ENCODE measurements at regions not wholly inside any gene's neighbourhood (a gene's known extent, or its start where the extent isn't known, plus 50 kb on each side); places are given as distances from the start of the nearest gene placed in this dataset.

GRCh38 chr2:67724261-67724660, 327.1 kb downstream of the ETAA1 start:
- Histone ChIP-seq H3K4me3 (ENCODE audit: low read depth in 1 of 2, low read length in 2 of 2) (no peak overlapping the region), H3K4me1 (ENCODE audit: control insufficient read depth in 2 of 2, insufficient read depth in 2 of 2, low read length in 1 of 2) (no peaks in the 10 kb centered on the region), H3K27ac (ENCODE audit: low read depth in 2 of 2, low read length in 1 of 2) (no peak overlapping the region), H3K27me3 (ENCODE audit: control insufficient read depth in 1 of 2, insufficient read depth in 2 of 2, low read length in 2 of 2) (no peaks in the 10 kb centered on the region), H3K36me3 (ENCODE audit: control insufficient read depth in 2 of 2, insufficient read depth in 2 of 2, low read length in 1 of 2) (no peaks in the 10 kb centered on the region), H3K9me3 (ENCODE audit: control insufficient read depth in 2 of 2, insufficient read depth in 1 of 2, low read depth in 1 of 2, low read length in 1 of 2) (peaks cover 0 to 5% of the 10 kb centered on the region in 2 donors)
- 95 to 98% methylated on average over 2 of the region's 2 CpGs for WGBS, 2 donors

- H3K27ac ChIP-seq (ENCODE audit: low read depth in 2 of 2, low read length in 1 of 2) = no peak overlapping the region
- H3K36me3 ChIP-seq (ENCODE audit: control insufficient read depth in 2 of 2, insufficient read depth in 2 of 2, low read length in 1 of 2) = no peaks in the 10 kb centered on the region
- H3K4me3 ChIP-seq (ENCODE audit: low read depth in 1 of 2, low read length in 2 of 2) = no peak overlapping the region
- H3K4me1 ChIP-seq (ENCODE audit: control insufficient read depth in 2 of 2, insufficient read depth in 2 of 2, low read length in 1 of 2) = no peaks in the 10 kb centered on the region
- 66 to 71% methylated on average over 1 of the region's 1 CpG for WGBS, 2 donors
- H3K9me3 ChIP-seq (ENCODE audit: control insufficient read depth in 2 of 2, insufficient read depth in 1 of 2, low read depth in 1 of 2, low read length in 1 of 2) = peaks cover 0 to 5% of the 10 kb centered on the region in 2 donors
- no peaks in the 10 kb centered on the region for H3K27me3 ChIP-seq (ENCODE audit: control insufficient read depth in 1 of 2, insufficient read depth in 2 of 2, low read length in 2 of 2)
These were observed 328.6 kb downstream of the ETAA1 start for GRCh38 chr2:67725731-67726130.

GRCh38 chr2:67726416-67726815, 329.3 kb downstream of the ETAA1 start:
- Histone ChIP-seq H3K27ac (ENCODE audit: low read depth in 2 of 2, low read length in 1 of 2) (no peak overlapping the region), H3K27me3 (ENCODE audit: control insufficient read depth in 1 of 2, insufficient read depth in 2 of 2, low read length in 2 of 2) (no peaks in the 10 kb centered on the region), H3K4me1 (ENCODE audit: control insufficient read depth in 2 of 2, insufficient read depth in 2 of 2, low read length in 1 of 2) (no peaks in the 10 kb centered on the region), H3K36me3 (ENCODE audit: control insufficient read depth in 2 of 2, insufficient read depth in 2 of 2, low read length in 1 of 2) (no peaks in the 10 kb centered on the region), H3K4me3 (ENCODE audit: low read depth in 1 of 2, low read length in 2 of 2) (no peak overlapping the region), H3K9me3 (ENCODE audit: control insufficient read depth in 2 of 2, insufficient read depth in 1 of 2, low read depth in 1 of 2, low read length in 1 of 2) (peaks cover 0 to 5% of the 10 kb centered on the region in 2 donors)
- WGBS, 2 donors = 68 to 72% methylated on average over 4 of the region's 4 CpGs

GRCh38 chr2:67727131-67727530, 330.0 kb downstream of the ETAA1 start:
- Histone ChIP-seq H3K36me3 (ENCODE audit: control insufficient read depth in 2 of 2, insufficient read depth in 2 of 2, low read length in 1 of 2) (no peaks in the 10 kb centered on the region), H3K27ac (ENCODE audit: low read depth in 2 of 2, low read length in 1 of 2) (no peak overlapping the region), H3K4me1 (ENCODE audit: control insufficient read depth in 2 of 2, insufficient read depth in 2 of 2, low read length in 1 of 2) (no peaks in the 10 kb centered on the region), H3K27me3 (ENCODE audit: control insufficient read depth in 1 of 2, insufficient read depth in 2 of 2, low read length in 2 of 2) (no peaks in the 10 kb centered on the region), H3K4me3 (ENCODE audit: low read depth in 1 of 2, low read length in 2 of 2) (no peak overlapping the region), H3K9me3 (ENCODE audit: control insufficient read depth in 2 of 2, insufficient read depth in 1 of 2, low read depth in 1 of 2, low read length in 1 of 2) (peaks cover 0 to under 1% of the 10 kb centered on the region in 2 donors)
- 88 to 90% methylated on average over 9 of the region's 9 CpGs for WGBS, 2 donors

- Histone ChIP-seq H3K36me3 (ENCODE audit: control insufficient read depth in 2 of 2, insufficient read depth in 2 of 2, low read length in 1 of 2) (no peaks in the 10 kb centered on the region), H3K4me1 (ENCODE audit: control insufficient read depth in 2 of 2, insufficient read depth in 2 of 2, low read length in 1 of 2) (no peaks in the 10 kb centered on the region), H3K27me3 (ENCODE audit: control insufficient read depth in 1 of 2, insufficient read depth in 2 of 2, low read length in 2 of 2) (no peaks in the 10 kb centered on the region), H3K27ac (ENCODE audit: low read depth in 2 of 2, low read length in 1 of 2) (no peak overlapping the region), H3K4me3 (ENCODE audit: low read depth in 1 of 2, low read length in 2 of 2) (no peak overlapping the region), H3K9me3 (ENCODE audit: control insufficient read depth in 2 of 2, insufficient read depth in 1 of 2, low read depth in 1 of 2, low read length in 1 of 2) (no peaks in the 10 kb centered on the region)
- WGBS, 2 donors = 67 to 72% methylated on average over 4 of the region's 4 CpGs
These were observed 330.5 kb downstream of the ETAA1 start for GRCh38 chr2:67727623-67728022.

GRCh38 chr2:67729474-67729873, 332.3 kb downstream of the ETAA1 start:
- no peaks in the 10 kb centered on the region for H3K36me3 ChIP-seq (ENCODE audit: control insufficient read depth in 2 of 2, insufficient read depth in 2 of 2, low read length in 1 of 2)
- H3K9me3 ChIP-seq (ENCODE audit: control insufficient read depth in 2 of 2, insufficient read depth in 1 of 2, low read depth in 1 of 2, low read length in 1 of 2) = no peaks in the 10 kb centered on the region
- H3K4me1 ChIP-seq (ENCODE audit: control insufficient read depth in 2 of 2, insufficient read depth in 2 of 2, low read length in 1 of 2) = no peaks in the 10 kb centered on the region
- no peak overlapping the region for H3K4me3 ChIP-seq (ENCODE audit: low read depth in 1 of 2, low read length in 2 of 2)
- WGBS, 2 donors = 52 to 55% methylated on average over 3 of the region's 3 CpGs
- H3K27me3 ChIP-seq (ENCODE audit: control insufficient read depth in 1 of 2, insufficient read depth in 2 of 2, low read length in 2 of 2) = no peaks in the 10 kb centered on the region
- H3K27ac ChIP-seq (ENCODE audit: low read depth in 2 of 2, low read length in 1 of 2) = no peak overlapping the region

GRCh38 chr2:67733517-67733916, 329.3 kb downstream of the C1D start:
- Histone ChIP-seq H3K27ac (ENCODE audit: low read depth in 2 of 2, low read length in 1 of 2) (no peak overlapping the region), H3K27me3 (ENCODE audit: control insufficient read depth in 1 of 2, insufficient read depth in 2 of 2, low read length in 2 of 2) (no peaks in the 10 kb centered on the region), H3K9me3 (ENCODE audit: control insufficient read depth in 2 of 2, insufficient read depth in 1 of 2, low read depth in 1 of 2, low read length in 1 of 2) (no peaks in the 10 kb centered on the region), H3K4me3 (ENCODE audit: low read depth in 1 of 2, low read length in 2 of 2) (no peak overlapping the region), H3K4me1 (ENCODE audit: control insufficient read depth in 2 of 2, insufficient read depth in 2 of 2, low read length in 1 of 2) (no peaks in the 10 kb centered on the region), H3K36me3 (ENCODE audit: control insufficient read depth in 2 of 2, insufficient read depth in 2 of 2, low read length in 1 of 2) (no peaks in the 10 kb centered on the region)
- WGBS, 2 donors = 58 to 67% methylated on average over 3 of the region's 3 CpGs

- no peak overlapping the region for H3K27ac ChIP-seq (ENCODE audit: low read depth in 2 of 2, low read length in 1 of 2)
- WGBS, 2 donors = 71 to 76% methylated on average over 2 of the region's 2 CpGs
These were observed 310.6 kb downstream of the C1D start for GRCh38 chr2:67752199-67752598.

GRCh38 chr2:67752969-67753368, 309.8 kb downstream of the C1D start:
- H3K27ac ChIP-seq (ENCODE audit: low read depth in 2 of 2, low read length in 1 of 2) = no peak overlapping the region
- H3K4me3 ChIP-seq (ENCODE audit: low read depth in 1 of 2, low read length in 2 of 2) = no peak overlapping the region
- H3K27me3 ChIP-seq (ENCODE audit: control insufficient read depth in 1 of 2, insufficient read depth in 2 of 2, low read length in 2 of 2) = no peaks in the 10 kb centered on the region
- no peaks in the 10 kb centered on the region for H3K9me3 ChIP-seq (ENCODE audit: control insufficient read depth in 2 of 2, insufficient read depth in 1 of 2, low read depth in 1 of 2, low read length in 1 of 2)
- H3K36me3 ChIP-seq (ENCODE audit: control insufficient read depth in 2 of 2, insufficient read depth in 2 of 2, low read length in 1 of 2) = no peaks in the 10 kb centered on the region
- H3K4me1 ChIP-seq (ENCODE audit: control insufficient read depth in 2 of 2, insufficient read depth in 2 of 2, low read length in 1 of 2) = no peaks in the 10 kb centered on the region

More at GRCh38 chr2:67752199-67752598, 310.6 kb downstream of the C1D start:
- Histone ChIP-seq H3K4me1 (ENCODE audit: control insufficient read depth in 2 of 2, insufficient read depth in 2 of 2, low read length in 1 of 2) (no peaks in the 10 kb centered on the region), H3K36me3 (ENCODE audit: control insufficient read depth in 2 of 2, insufficient read depth in 2 of 2, low read length in 1 of 2) (no peaks in the 10 kb centered on the region), H3K9me3 (ENCODE audit: control insufficient read depth in 2 of 2, insufficient read depth in 1 of 2, low read depth in 1 of 2, low read length in 1 of 2) (no peaks in the 10 kb centered on the region), H3K27me3 (ENCODE audit: control insufficient read depth in 1 of 2, insufficient read depth in 2 of 2, low read length in 2 of 2) (no peaks in the 10 kb centered on the region), H3K4me3 (ENCODE audit: low read depth in 1 of 2, low read length in 2 of 2) (no peak overlapping the region)

GRCh38 chr2:67755156-67755882, 307.5 kb downstream of the C1D start:
- no peak overlapping the region for H3K27ac ChIP-seq (ENCODE audit: low read depth in 2 of 2, low read length in 1 of 2)

More at GRCh38 chr2:67755156-67755882, 307.5 kb downstream of the C1D start:
- no peaks in the 10 kb centered on the region for H3K36me3 ChIP-seq (ENCODE audit: control insufficient read depth in 2 of 2, insufficient read depth in 2 of 2, low read length in 1 of 2)
- no peaks in the 10 kb centered on the region for H3K4me1 ChIP-seq (ENCODE audit: control insufficient read depth in 2 of 2, insufficient read depth in 2 of 2, low read length in 1 of 2)
- H3K4me3 ChIP-seq (ENCODE audit: low read depth in 1 of 2, low read length in 2 of 2) = no peak overlapping the region
- H3K27me3 ChIP-seq (ENCODE audit: control insufficient read depth in 1 of 2, insufficient read depth in 2 of 2, low read length in 2 of 2) = no peaks in the 10 kb centered on the region
- WGBS, 2 donors = 76 to 79% methylated on average over 11 of the region's 11 CpGs
- no peaks in the 10 kb centered on the region for H3K9me3 ChIP-seq (ENCODE audit: control insufficient read depth in 2 of 2, insufficient read depth in 1 of 2, low read depth in 1 of 2, low read length in 1 of 2)

Data from esophagus (tissue), 2 donors.